H1 (cell line): ENCODE measurements at regions not wholly inside any gene's neighbourhood (a gene's known extent, or its start where the extent isn't known, plus 50 kb on each side); places are given as distances from the start of the nearest gene placed in this dataset.

ENCODE experiments used
- CHD2 ChIP-seq: IDR thresholded peaks from 2 replicates; pipeline ENCODE4 v1.6.1; 2012; ENCODE audit warnings: low read length, improper control_type of control experiment
- CTCF ChIP-seq, 3 experiments: IDR thresholded peaks; 1 replicate in 2 of 3; 2 replicates in 1 of 3; pipeline versions ENCODE4 v1.5.1 to v1.6.1; 2011; ENCODE audit warnings: low read length in 3 of 3, mild to moderate bottlenecking in 3 of 3, inconsistent platforms in 2 of 3, low read depth in 1 of 3, moderate library complexity in 1 of 3; ENCODE audit not compliant: insufficient read depth in 1 of 3; ENCODE audit errors: control extremely low read depth in 1 of 3
- EGR1 ChIP-seq: IDR thresholded peaks from 2 replicates; pipeline ENCODE4 v1.6.1; 2011; ENCODE audit warnings: low read depth, low read length, borderline replicate concordance
- HDAC2 ChIP-seq, 2 experiments: fragments of 300-600 bp in 1 of 2; sonication (generic) in 1 of 2; IDR thresholded peaks; 2 replicates each; pipeline ENCODE4 v1.6.1; 2011 to 2012; ENCODE audit warnings: low read depth in 2 of 2, low read length in 2 of 2, mild to moderate bottlenecking in 2 of 2, moderate library complexity in 2 of 2, borderline replicate concordance in 1 of 2, inconsistent platforms in 1 of 2
- RFX5 ChIP-seq: IDR thresholded peaks from 2 replicates; pipeline ENCODE4 v1.6.1; 2011; ENCODE audit warnings: low read depth, low read length, improper control_type of control experiment, borderline replicate concordance
- RXRA ChIP-seq: IDR thresholded peaks from 2 replicates; pipeline ENCODE4 v1.6.1; 2011; ENCODE audit warnings: low read depth, mild to moderate bottlenecking, low read length, moderate library complexity; ENCODE audit not compliant: insufficient read depth

- TF ChIP-seq CTCF (IDR thresholded peaks at IDR 0.05; ENCODE audit: control extremely low read depth in 1 of 3, insufficient read depth in 1 of 3, low read depth in 1 of 3, low read length in 3 of 3) (no peak), RXRA (no peak), RFX5 (no peak), CHD2 (no peak), EGR1 (no peak), HDAC2 (IDR thresholded peaks at IDR 0.05; ENCODE audit: borderline replicate concordance in 1 of 2, low read depth in 2 of 2, low read length in 2 of 2) (no peak)
Measured at GRCh38 chr6:105952772-105953690, 133.1 kb upstream of the PRDM1 start (continued).
